CD4-positive, alpha-beta T cell treated with Interleukin-17A for 4 hours (primary cell): ENCODE measurements at regions not wholly inside any gene's neighbourhood (a gene's known extent, or its start where the extent isn't known, plus 50 kb on each side); places are given as distances from the start of the nearest gene placed in this dataset.
"Not testable (repeated sequence)": the region's sequence is repeated elsewhere in the genome, so short reads cannot be mapped to it uniquely, and the experiment has no call there.

ENCODE experiments used
- DNase-seq: peaks from one replicate; pipeline ENCODE4 v3.0.0-alpha.2; 2020; ENCODE audit warnings: mixed read lengths

DNA sequence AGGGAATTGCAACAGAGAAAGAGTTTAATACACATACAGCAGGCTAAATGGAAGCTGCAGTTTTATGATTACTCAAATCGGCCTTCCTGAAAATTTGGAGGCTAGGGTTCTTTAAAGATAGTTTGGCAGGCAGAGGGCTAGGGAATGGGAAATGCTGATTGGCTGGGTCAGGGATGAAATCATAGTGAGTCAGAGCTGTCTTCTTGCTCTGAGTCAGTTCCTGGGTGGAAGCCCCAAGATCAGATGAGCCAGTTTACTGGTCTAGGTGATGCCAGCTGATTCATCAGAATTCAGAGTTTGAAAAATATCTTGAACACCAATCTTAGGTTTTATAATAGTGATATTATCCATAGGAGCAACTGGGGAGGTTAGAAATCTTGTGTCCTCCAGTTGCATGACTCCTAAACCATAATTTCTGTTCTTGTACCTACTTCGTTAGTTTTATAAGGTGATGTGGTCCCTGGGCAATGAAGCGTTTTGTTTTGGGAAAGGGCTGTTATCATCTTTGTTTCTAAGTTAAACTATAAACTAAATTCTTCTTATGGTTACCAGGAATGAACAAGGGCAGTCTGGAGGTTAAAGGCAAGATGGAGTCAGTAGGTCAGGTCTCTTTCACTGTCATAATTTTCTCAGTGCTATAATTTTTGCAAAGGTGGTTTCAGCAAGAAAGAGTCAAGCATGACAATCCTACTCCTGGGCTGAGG is 257.8 kb upstream of the CCDC196 start:
- no peak for DNase-seq

DNA sequence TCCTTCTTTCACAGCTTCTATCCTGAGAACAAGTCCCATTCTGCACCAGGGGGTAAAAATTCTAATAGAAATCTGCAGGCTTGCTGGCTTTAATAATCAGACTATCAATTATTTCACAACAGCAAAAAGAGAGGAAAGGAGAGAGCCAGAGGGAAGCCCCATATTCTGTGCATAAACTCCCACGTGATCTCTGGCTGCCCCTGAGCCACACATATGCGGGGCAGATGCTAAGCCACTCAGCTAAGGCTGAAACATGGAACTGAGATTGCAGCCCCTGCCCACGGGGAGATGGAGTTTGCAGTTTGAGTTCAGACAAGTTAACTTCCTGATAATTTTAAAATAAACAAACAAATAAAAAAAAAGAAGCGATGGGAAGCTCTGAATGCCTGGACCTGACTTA is 254.4 kb upstream of the CCDC196 start:
- DNase-seq = no peak

DNA sequence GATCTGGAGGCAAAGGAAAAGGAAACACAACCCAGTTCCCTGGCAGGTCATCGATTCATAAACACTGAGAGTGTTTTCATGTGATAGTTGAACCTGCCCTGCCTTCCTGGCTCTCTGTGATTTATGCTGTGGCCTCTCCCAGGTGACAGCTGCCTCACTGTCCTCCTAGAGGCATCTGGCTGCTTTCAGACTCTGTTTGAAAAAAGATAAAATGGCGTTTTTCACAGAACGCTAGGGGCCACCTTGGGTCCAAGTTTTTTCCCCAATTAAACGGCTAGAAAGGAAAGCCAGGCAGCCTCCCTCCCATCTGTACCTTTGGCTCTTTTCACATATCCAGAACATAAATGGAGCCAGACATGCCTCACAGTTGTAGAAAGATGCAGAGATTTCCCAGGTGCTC is 252.6 kb upstream of the CCDC196 start:
- no peak for DNase-seq

DNA sequence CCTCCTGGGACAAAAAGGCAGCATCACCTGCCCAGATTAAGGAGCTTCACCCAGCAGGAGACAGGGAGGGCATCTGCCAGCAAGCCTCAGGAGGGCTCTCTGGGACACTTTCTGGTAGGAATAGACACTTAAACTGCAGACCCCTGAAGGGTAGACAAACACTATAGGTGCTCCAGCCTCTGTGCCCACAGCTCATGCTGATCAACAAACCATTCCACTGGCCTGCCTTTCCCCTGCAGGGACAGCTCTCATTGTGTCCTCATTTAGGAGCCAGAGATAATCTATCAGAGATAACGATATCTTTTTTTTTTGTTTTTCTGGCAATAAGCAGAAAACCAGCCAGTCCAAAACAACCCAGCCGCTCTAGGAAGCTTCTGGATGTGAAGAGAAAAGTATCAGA is 251.8 kb upstream of the CCDC196 start:
- no peak for DNase-seq

DNA sequence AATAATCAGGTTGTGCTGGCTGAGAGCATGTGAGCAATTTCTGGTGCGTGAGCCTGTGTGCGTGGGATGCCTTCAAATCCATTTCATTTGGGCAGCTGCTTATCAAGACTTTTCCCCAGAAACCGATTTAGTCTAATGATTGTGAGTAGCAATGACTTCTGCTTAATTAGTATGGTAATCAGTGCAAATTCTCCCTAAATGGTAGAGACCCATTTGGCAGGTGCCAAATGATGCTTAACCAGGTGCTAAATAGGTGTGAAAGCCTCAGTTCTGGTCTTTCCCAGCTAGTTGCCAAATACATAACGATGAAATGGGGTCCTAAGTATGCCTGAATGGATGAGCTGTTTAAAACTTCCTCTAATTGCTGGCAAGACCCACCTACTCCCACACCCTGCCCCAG is 248.4 kb upstream of the CCDC196 start:
- DNase-seq = no peak

DNA sequence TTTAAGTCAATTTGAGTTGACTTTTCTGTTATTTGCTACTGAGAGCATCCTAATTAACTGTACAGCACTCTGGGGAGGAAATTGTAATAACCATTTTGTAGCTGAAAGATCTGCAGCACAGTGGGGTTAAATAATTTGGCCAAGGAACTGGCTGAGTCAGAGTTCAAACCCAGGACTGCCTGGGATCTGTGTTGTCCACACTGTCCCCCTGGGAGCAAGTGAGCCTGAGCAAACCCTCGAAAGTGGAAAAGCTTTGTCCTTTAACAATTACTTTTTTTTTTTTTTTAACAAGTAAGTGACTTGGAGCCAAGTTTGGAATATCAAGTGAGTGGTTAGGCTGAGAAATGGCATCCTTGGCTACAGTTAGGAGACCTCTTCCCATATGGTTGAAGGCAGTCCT is 247.2 kb upstream of the CCDC196 start:
- no peak for DNase-seq

DNA sequence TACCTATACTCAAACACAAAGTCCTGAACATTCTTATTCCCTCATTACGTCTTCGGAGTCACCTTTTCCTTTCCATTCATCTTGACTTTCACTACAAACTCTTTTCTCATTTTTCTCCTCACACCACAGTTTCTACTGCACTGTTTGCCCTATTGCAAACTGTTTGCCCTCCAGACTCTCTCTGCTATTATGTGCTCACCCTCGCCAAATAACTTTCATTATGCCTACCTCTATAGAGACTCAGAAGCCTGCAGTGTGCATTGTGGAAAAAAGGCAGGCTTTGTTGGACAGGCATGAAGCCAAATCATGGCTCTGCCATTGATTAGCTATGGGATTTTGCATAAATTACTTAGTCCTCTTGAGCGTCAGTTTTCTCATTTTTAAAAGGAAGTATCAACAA is 246.6 kb upstream of the CCDC196 start:
- no peak for DNase-seq

DNA sequence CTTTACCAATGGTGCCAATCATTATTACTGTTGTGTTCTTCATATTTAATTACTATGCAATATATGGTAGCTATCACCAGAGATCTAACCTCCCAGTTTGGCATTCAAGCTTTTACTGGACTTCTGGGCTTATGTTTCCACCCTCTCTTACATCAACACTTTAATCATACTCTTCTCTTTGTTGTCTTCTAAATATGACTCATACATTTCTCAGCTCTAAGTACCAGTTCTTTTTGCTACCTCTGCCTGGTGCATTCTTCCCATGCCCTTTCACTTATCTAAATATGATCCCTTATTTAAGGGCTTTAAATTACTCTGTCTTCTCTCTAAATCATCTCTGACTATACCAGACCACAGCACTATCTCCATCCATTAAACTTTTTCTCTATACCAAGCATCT is 246.1 kb upstream of the CCDC196 start:
- no peak for DNase-seq

DNA sequence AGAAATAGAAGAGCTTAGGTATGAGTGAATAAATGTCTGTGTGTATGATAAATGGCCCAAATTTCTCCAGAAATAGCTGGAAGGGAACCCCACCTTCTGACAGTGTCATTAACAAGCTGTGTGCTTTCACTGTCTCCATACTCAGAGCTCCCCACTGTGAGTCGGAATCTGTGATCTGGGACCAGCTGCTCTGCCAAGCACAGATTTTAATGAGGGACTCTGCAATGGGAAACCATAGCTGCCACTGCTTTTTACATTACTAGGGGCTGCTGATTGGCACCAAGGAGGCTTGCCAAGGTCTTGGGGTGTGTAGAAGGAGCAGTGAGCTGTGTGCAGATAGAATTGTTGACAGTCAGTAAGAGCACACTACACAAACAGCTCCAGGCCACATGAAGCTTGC is 244.2 kb upstream of the CCDC196 start:
- DNase-seq = no peak

DNA sequence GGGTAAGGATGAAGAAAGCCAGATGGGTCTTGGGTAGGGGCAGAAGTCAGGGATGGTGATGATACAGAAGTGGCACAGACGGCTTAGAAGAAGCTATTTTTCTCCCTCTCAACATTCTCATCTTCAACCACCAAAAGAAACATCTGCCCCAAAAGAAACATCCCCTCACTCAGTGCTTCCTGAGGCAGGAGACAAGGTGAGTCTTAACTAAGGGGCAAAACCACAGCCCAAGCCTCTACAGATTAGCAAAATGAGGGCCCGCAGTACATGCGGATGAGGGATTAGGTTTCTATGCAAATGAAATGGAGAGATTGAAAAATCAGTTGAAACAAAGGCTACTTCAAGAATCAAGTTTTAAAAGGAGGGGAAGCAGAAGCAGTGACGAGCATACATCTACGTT is 241.3 kb upstream of the CCDC196 start:
- no peak for DNase-seq

DNA sequence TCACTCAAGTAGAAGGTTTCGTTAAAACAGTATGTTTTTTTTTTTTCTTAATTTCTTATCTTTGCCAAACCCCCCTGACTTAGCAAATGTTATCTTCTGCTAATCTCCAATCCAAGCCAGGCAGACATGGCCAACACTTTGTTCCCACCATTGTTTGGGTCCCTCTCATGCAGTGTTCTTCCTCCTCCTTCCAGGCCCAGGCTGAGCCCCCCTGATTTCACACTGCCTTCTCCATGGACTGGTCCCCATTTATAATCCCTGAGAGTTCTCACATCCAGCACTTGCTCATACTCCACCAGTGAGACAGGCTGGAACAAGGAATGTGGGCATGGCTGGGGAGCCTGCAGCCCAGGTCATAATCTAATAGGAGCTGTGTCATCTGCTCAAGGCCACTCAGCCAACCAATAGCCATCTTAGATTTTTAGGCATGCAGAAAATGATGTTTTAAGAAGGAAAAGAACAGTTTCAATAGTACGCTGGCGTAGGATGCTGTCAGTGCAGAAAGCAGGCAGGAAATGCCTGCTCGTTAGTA is 238.4 kb upstream of the CCDC196 start:
- DNase-seq = no peak

DNA sequence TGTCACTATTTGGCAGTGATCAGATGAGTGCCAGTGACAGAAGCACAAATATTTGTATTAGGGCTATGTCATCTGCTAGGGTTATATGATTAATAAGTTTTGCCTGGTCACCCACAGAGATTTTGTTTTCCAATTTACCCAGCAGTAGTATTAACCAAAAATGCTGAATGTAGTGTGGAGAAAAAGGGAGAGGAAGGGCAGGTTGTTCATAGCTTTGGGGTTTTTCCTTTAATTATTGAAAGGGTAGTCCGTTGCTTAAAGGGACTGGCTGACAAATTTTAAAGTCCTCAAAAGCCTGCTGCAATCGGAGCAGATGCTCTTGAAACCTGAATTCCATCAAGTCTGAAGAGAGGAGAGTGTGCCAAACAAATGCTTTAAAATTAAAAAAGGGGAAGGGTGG is 237.9 kb upstream of the CCDC196 start:
- DNase-seq = no peak

DNA sequence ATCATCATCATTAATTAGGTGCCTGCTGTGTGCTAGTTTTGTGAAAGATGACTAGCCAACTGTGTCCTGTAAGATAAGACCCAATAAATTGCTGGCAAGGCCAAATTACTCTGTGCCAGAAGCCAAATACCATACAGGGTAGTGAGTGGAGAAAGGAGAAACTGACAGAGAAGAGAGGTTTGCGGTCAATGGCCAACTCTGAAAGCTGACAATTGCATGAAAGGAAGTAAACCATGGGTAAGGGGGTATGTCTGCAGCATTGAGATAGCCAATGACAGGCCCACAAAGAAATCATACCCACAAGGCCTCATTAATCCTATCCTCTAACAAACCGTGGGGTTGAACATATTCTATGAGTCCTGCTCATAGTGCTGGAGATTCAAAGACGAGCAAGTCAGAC is 236.6 kb upstream of the CCDC196 start:
- DNase-seq = no peak

DNA sequence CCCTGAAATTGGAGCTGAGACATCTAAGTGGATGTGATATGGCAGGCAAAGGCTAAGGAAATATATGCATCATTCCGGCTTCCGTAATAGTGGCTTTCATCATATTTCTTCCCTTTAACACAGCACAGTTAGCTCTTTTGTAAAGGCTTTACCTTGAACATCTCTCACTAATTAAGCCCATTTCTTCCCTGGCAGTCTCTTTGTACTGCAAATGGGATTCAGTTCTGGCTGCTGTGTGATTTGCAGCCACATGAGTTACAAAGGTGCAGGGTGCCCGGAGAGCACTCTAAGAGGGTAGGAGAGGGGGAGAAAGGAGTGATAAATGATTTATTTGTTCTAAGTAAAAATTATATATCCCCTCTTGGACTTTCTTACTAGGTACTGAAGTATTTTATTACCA is 232.1 kb upstream of the CCDC196 start:
- no peak for DNase-seq

DNA sequence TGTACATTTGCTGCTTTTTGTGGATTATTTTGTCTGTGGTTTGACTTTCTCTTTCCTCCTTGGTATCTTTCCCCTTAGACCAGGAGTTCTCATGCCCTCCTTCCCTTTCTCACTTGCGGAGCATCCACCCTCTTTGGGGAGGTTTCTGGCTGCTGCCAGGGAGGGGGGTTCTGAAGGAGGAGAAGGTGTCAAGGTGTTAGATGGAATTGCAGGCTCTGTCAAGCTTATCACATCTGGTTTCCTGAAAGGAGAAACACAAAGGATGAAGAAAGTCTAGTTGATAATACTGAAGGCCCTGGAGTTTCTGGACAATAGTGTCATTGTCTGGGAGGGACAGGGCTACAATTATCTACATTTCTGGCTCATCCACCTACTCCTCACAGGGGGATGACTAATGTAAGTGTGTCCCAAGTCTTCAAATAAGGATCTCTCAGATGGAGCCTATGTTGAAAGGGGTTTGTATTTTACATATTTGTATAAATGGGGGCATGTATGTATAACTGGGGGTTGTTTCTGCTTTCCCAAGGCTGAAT is 217.3 kb upstream of the CCDC196 start:
- DNase-seq = no peak

DNA sequence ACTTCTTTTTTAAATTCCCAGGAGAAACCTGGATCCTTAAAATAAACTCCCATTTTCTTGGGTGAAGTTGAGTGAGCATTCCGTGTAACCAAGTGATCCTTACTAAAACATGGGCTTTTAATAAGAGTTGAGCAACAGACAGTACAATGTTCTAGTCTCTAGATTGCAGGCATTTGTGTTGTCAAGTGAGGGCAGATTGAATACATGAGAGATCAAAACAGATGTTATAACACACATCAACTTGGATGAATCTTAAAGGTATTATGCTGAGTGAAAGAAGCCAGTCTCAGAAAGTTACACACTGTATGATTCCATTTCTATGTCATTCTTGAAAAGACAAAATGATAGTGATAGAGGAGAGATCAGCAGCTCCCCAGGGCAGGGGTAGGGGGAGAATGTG is 213.9 kb upstream of the CCDC196 start:
- no peak for DNase-seq

DNA sequence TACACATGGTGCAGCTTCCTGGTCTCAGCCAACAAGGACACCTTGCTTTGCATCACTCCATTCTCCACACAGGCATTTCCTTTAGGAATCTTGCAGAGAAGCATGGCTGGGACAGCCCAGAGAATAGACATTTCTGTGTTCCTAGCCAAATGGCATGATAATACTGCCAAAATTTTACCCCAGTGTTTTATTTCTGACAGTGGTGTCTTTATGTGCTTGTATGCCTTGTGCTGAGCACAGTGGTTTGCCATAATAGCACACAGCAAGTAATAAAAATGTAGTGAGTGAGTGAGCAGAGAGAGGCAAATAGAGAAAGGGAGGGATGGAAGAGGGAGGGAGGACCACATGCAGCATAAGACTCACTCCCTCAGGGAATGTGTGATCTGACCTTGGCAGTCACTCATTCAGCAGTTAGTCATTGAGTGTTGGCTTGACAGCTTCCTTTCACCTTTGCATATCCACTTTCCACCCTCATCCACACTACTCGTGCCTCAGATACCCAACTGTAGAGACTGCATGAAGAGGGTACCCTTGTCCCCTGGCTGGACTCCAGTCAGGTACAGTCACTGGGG is 212.8 kb upstream of the CCDC196 start:
- DNase-seq = no peak

DNA sequence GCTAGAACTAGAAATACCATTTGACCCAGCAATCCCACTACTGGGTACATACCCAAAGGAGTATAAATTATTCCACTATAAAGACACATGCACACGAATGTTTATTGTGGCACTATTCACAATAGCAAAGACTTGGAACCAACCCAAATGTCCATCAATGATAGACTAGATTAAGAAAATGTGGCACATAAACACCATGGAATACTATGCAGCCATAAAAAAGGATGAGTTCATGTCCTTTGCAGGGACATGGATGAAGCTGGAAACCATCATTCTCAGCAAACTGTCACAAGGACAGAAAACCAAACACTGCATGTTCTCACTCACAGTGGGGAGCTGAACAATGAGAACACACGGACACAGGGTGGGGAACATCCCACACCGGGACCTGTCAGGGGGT is 207.8 kb upstream of the CCDC196 start:
- not testable (repeated sequence) for DNase-seq

DNA sequence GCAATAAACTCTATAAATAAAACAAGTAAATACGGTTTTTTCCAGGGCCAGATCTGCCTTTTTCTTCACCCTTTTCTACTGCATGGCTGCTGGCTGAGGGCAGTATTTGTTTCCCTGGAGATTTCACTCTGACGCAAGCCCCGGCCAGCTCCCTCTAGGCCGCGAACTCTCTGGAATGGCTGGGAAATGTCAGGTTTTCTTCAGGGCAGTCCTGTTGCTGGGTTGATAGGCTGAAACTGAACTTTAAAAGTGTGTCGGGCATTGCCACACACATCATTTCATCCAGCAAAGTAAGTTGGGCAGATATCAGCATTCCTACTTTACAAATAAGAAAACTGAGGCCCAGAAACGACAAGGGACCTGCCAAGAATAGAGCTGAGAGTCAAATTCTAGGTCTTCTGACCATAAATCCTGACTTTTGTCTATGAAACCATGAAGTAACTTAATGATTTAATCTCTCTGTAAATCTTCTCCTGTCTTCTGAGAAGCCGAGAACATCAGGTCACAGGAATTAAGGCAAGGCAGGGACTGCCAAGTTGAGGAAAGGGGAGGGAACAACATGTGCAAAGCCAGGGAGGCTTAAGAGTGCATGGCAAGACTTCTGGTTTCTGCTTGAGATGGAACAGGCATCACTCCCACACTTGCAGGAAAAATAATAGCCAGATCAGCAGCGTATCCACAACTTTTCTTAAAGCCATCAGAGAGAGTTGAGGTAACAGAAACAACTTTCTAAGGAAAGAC is 205.0 kb upstream of the CCDC196 start:
- no peak for DNase-seq

DNA sequence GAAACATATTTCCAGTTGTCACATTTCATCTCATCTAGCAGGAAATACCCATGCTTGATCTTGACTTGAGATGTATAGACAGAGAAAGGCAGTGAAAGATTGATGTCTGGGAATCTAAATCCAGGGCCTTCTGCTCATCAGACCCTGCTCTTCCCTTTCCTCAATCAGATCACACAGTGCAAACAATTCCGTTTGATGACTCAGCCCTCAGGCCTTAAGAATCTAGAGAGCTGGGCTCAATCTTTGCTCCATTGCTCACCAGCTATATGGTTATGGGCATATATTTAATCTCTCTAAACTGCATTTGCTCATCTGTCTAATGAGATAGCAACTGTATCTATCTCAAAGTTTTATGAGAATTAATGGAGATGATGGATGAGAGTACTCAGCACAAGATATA is 201.8 kb upstream of the CCDC196 start:
- no peak for DNase-seq

DNA sequence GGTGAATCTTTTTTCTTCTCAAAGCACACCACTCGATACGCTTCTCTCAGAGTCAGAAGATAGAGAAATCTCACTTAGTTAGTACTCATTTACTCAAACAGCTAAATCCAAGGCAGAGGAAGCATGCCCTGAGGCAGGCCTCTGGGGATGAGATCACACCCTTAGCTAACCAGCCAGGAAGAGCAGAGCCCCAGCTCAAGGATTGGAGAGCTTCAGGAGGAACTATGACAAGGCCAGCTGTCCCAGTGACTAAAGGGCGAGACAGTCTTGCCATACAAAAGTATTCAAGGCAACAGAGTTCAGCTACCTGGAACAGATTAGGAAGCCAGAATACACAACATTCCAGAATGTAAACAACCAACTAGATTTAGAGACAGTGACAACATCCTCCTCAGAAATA is 197.7 kb upstream of the CCDC196 start:
- no peak for DNase-seq

DNA sequence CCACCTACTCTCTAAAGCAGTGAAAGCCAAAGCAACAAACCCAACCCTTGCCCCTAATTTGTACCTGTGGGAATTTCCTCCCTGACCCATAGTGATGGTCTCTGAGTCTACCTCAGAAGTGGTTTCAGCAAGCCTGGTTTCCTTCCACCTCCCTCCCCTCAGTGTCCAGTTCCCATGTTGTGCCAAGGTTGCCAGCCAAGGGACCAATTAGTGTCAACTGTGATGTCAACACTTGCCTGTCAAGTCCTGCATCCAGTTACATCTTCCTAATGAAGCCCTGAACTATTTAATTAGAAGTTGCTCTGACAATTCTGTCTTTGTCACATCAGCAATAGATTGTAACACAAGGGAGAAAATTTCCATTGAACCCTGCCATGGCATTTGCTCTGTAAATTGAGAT is 194.4 kb upstream of the CCDC196 start:
- no peak for DNase-seq

DNA sequence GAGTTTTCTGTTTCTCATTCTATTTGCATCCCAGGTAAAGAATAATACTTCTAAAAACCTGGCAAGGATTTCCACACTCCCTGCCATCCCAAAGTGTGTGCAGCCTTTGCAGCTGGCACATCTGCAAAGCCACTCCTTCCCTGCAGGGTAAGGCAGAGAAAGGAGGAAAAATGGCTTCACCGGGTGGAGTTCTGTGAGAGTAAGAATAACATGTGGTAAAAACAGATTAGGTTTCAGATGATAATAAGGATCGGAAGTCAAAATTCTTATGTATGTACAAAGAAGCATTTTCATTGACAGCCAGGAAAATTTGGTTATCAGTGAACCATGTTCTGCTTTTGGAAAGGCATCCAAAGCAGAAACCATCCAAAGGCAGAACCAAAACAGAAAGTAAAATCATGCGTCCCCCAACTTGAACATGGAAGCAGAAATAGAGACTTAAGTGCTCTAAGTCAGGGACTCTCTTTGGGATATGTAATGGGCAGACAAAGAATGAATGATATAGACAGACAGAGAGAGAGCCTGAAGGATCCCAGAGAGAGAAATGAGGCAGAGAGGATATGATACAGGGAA is 192.6 kb upstream of the CCDC196 start:
- DNase-seq = no peak

DNA sequence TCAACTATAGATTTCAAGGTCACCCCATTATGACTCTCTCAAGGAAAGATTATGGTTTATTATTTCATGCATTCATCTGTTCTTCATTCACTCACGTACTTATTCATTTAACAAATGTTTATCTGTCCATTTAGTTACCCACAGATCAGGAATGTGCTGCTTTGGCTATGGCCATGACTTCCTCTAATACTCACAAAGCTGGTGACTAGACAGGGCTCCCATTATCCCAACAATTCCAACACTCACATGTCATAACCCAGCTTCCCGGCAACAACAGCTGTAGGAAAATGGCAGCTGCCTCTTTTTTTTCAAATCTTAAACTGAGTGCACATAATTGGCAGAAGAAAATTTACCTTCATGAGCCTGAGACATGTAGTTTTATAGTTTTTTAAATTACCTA is 190.8 kb upstream of the CCDC196 start:
- no peak for DNase-seq
